OCI-LY3 (cell line): ENCODE measurements at regions not wholly inside any gene's neighbourhood (a gene's known extent, or its start where the extent isn't known, plus 50 kb on each side); places are given as distances from the start of the nearest gene placed in this dataset.

Experiments
- H2AFZ ChIP-seq: fragments of 200-600, 300-600 bp; shearing (Covaris generic); 2 replicates; pipeline ENCODE4 v1.6.0; 2014; ENCODE audit warnings: antibody characterized with exemption, low read depth, low read length
- H3K27ac ChIP-seq: fragments of 200-600, 300-600 bp; sonication (generic); 2 replicates; pipeline ENCODE4 v1.5.1; 2014; ENCODE audit warnings: mild to moderate bottlenecking, low read length, moderate library complexity, mixed read lengths
- H3K27me3 ChIP-seq: fragments of 200-600, 300-600 bp; sonication (generic); 2 replicates; pipeline ENCODE4 v1.6.1; 2014; ENCODE audit warnings: low read depth, low read length, mixed read lengths
- H3K36me3 ChIP-seq: fragments of 200-600, 300-600 bp; sonication (generic); replicated peaks from 2 replicates; pipeline ENCODE3; 2014; ENCODE audit warnings: low read depth, low read length, mixed read lengths
- H3K4me1 ChIP-seq: fragments of 300-600, 200-600 bp; sonication (generic); 2 replicates; pipeline ENCODE4 v1.6.1; 2014; ENCODE audit warnings: low read length, mixed read lengths
- H3K4me2 ChIP-seq: fragments of 200-600, 300-600 bp; sonication (generic); 2 replicates; pipeline ENCODE4 v1.6.1; 2014; ENCODE audit warnings: low read length, mixed read lengths
- H3K4me3 ChIP-seq: fragments of 300-600, 200-600 bp; sonication (generic); 2 replicates; pipeline ENCODE4 v1.5.1; 2014; ENCODE audit warnings: antibody characterized with exemption, mild to moderate bottlenecking, low read length, moderate library complexity
- H3K79me2 ChIP-seq: fragments of 300-600, 200-600 bp; shearing (Covaris generic); 2 replicates; pipeline ENCODE4 v1.6.1; 2014; ENCODE audit warnings: mild to moderate bottlenecking, low read length, mixed read lengths
- H3K9ac ChIP-seq: fragments of 300-600, 200-600 bp; shearing (Covaris generic); 2 replicates; pipeline ENCODE4 v1.6.0; 2014; ENCODE audit warnings: mild to moderate bottlenecking, low read length, moderate library complexity
- H3K9me3 ChIP-seq: fragments of 200-600, 300-600 bp; shearing (Covaris generic); 2 replicates; pipeline ENCODE4 v1.6.1; 2014; ENCODE audit warnings: low read length, mixed read lengths; ENCODE audit not compliant: insufficient read depth
- H4K20me1 ChIP-seq: fragments of 200-600, 300-600 bp; sonication (generic); 2 replicates; pipeline ENCODE4 v1.6.1; 2016; ENCODE audit warnings: low read length, mixed read lengths; ENCODE audit not compliant: insufficient read depth
- CTCF ChIP-seq: fragments of 200-600, 300-600 bp; sonication (generic); IDR thresholded peaks from 2 replicates; pipeline ENCODE4 v1.5.1; 2014; ENCODE audit warnings: antibody characterized with exemption, low read length, low read depth
- EZH2phosphoT487 ChIP-seq: fragments of 200-600 bp; shearing (Covaris generic); IDR thresholded peaks from 2 replicates; pipeline ENCODE4 v1.6.1; 2018; ENCODE audit warnings: antibody characterized with exemption, mixed run types, low read depth

- no peaks in the 10 kb centered on the region for H3K9me3 ChIP-seq
- H2AFZ ChIP-seq, result no peak overlapping the region
- no peak overlapping the region for H3K4me2 ChIP-seq
- no peaks in the 10 kb centered on the region for H4K20me1 ChIP-seq
- no peaks in the 10 kb centered on the region for H3K4me1 ChIP-seq
- no peak overlapping the region for H3K9ac ChIP-seq
- H3K79me2 ChIP-seq, result no peaks in the 10 kb centered on the region
- no peaks in the 10 kb centered on the region for H3K36me3 ChIP-seq
- H3K27ac ChIP-seq, result no peak overlapping the region
- TF ChIP-seq CTCF (no peak), EZH2phosphoT487 (no peak)
- H3K27me3 ChIP-seq, result no peaks in the 10 kb centered on the region
- no peak overlapping the region for H3K4me3 ChIP-seq
Observed at GRCh38 chr3:157861076-157861765, 245.0 kb downstream of the SHOX2 start.

- TF ChIP-seq EZH2phosphoT487 (no peak), CTCF (no peak)
- no peak overlapping the region for H2AFZ ChIP-seq
- no peak overlapping the region for H3K9ac ChIP-seq
- no peaks in the 10 kb centered on the region for H3K36me3 ChIP-seq
- no peaks in the 10 kb centered on the region for H3K79me2 ChIP-seq
- no peaks in the 10 kb centered on the region for H3K9me3 ChIP-seq
- H3K4me3 ChIP-seq, result no peak overlapping the region
- H3K4me1 ChIP-seq, result no peaks in the 10 kb centered on the region
- no peak overlapping the region for H3K27ac ChIP-seq
- H3K4me2 ChIP-seq, result no peak overlapping the region
- H3K27me3 ChIP-seq, result no peaks in the 10 kb centered on the region
- H4K20me1 ChIP-seq, result no peaks in the 10 kb centered on the region
Observed at GRCh38 chr3:157859541-157859940, 246.7 kb downstream of the SHOX2 start.

GRCh38 chr3:157858821-157859220 lies 247.4 kb downstream of the SHOX2 start:
- no peak for TF ChIP-seq EZH2phosphoT487
- no peak for TF ChIP-seq CTCF
- Histone ChIP-seq H3K9me3 (no peaks in the 10 kb centered on the region), H4K20me1 (no peaks in the 10 kb centered on the region), H3K36me3 (no peaks in the 10 kb centered on the region), H3K4me3 (no peak overlapping the region), H3K27ac (no peak overlapping the region), H3K4me2 (no peak overlapping the region), H3K9ac (no peak overlapping the region), H3K79me2 (no peaks in the 10 kb centered on the region), H3K4me1 (no peaks in the 10 kb centered on the region), H3K27me3 (no peaks in the 10 kb centered on the region), H2AFZ (no peak overlapping the region)

- no peaks in the 10 kb centered on the region for H3K79me2 ChIP-seq
- H3K4me2 ChIP-seq, result no peak overlapping the region
- no peaks in the 10 kb centered on the region; the same call in 1 of the 2 replicates for H3K9me3 ChIP-seq
- no peak overlapping the region for H3K27ac ChIP-seq
- no peak overlapping the region for H3K9ac ChIP-seq
- no peaks in the 10 kb centered on the region for H4K20me1 ChIP-seq
- TF ChIP-seq EZH2phosphoT487 (no peak), CTCF (no peak)
- no peak overlapping the region for H2AFZ ChIP-seq
- H3K4me3 ChIP-seq, result no peak overlapping the region
- no peaks in the 10 kb centered on the region for H3K27me3 ChIP-seq
- no peaks in the 10 kb centered on the region for H3K4me1 ChIP-seq
- no peaks in the 10 kb centered on the region for H3K36me3 ChIP-seq
Observed at GRCh38 chr3:157857440-157857839, 248.8 kb downstream of the SHOX2 start.
